Gastrocnemius medialis (tissue), 4 donors: ENCODE measurements at regions not wholly inside any gene's neighbourhood (a gene's known extent, or its start where the extent isn't known, plus 50 kb on each side); places are given as distances from the start of the nearest gene placed in this dataset.

Source experiments
- ATAC-seq, 2 donors: fragments of 150-250 bp; one replicate each; pipeline ENCODE4 v1.9.1; 2016
- DNase-seq, 2 donors: peaks; one replicate each; pipeline ENCODE4 v3.0.0-alpha.2; 2019
- H3K27ac ChIP-seq, 4 donors: fragments of 200-600 bp; sonication (generic); 1 replicate in 1 of 4; 2 replicates in 3 of 4; pipeline ENCODE4 v1.5.1; 2016 to 2018; ENCODE audit warnings: mild to moderate bottlenecking in 2 of 4, moderate library complexity in 1 of 4
- H3K27me3 ChIP-seq, 3 donors: fragments of 200-600 bp; sonication (generic) in 2 of 3; 1 replicate in 1 of 3; 2 replicates in 2 of 3; pipeline versions ENCODE4 v1.5.1 to v1.6.0; 2016 to 2019; ENCODE audit warnings: mild to moderate bottlenecking in 1 of 3, moderate library complexity in 1 of 3
- H3K36me3 ChIP-seq, 2 donors: fragments of 200-600 bp; sonication (generic) in 1 of 2; one replicate each; pipeline ENCODE4 v1.5.1; 2017 to 2018
- H3K4me1 ChIP-seq, 2 donors: fragments of 200-600 bp; sonication (generic) in 1 of 2; one replicate each; pipeline ENCODE4 v1.5.1; 2016 to 2017; ENCODE audit warnings: mild to moderate bottlenecking in 2 of 2
- H3K4me3 ChIP-seq, 4 donors: fragments of 200-600 bp; sonication (generic) in 3 of 4; 1 replicate in 1 of 4; 2 replicates in 3 of 4; pipeline ENCODE4 v1.5.1; 2016 to 2019; ENCODE audit warnings: mild to moderate bottlenecking in 2 of 4
- H3K9me3 ChIP-seq, 3 donors: fragments of 200-600 bp; sonication (generic) in 2 of 3; 1 replicate in 1 of 3; 2 replicates in 2 of 3; pipeline ENCODE4 v1.5.1; 2016 to 2019
- CTCF ChIP-seq, 5 experiments: fragments of 450-650 bp in 3 of 5; fragments of 200-600 bp in 2 of 5; sonication (generic) in 2 of 5; IDR thresholded peaks in 4 of 5; conservative IDR thresholded peaks in 1 of 5; 1 replicate in 4 of 5; 2 replicates in 1 of 5; pipeline ENCODE4 v1.5.1; 2016 to 2019; ENCODE audit warnings: antibody characterized with exemption in 5 of 5, mild to moderate bottlenecking in 3 of 5, moderate library complexity in 3 of 5
- POLR2A ChIP-seq, 2 donors: fragments of 450-650 bp; IDR thresholded peaks; one replicate each; pipeline ENCODE4 v1.6.1; 2017; ENCODE audit warnings: antibody characterized with exemption in 2 of 2, mild to moderate bottlenecking in 2 of 2, moderate library complexity in 2 of 2
- in situ Hi-C, 4 donors: fragments of 200-750 bp; cut with MboI; loops; one replicate each; pipeline versions ENCODE4 v1.15.0 to v1.8.0; 2017; ENCODE audit warnings: low sequenced_read_pairs in 4 of 4
- intact Hi-C: fragments of 100-400 bp; cut with DNase I; formaldehyde crosslinking; loops from one replicate; pipeline ENCODE4 v1.15.1; 2023; ENCODE audit warnings: low total_unique reads

GRCh38 chr6:85192596-85192995, 257.3 kb upstream of the NT5E start:
- Histone ChIP-seq H3K9me3 (no peaks in the 10 kb centered on the region), H3K27me3 (no peaks in the 10 kb centered on the region), H3K4me3 (no peak overlapping the region), H3K36me3 (no peaks in the 10 kb centered on the region), H3K27ac (no peak overlapping the region), H3K4me1 (no peaks in the 10 kb centered on the region)
- in situ Hi-C loops (no loop called here), intact Hi-C loops (no loop called here)
- no peak for TF ChIP-seq CTCF (IDR thresholded peaks at IDR 0.05 in 4 of 5, conservative IDR thresholded peaks at IDR 0.05 in 1 of 5)
- no peak for TF ChIP-seq POLR2A (IDR thresholded peaks at IDR 0.05)
- no peak for ATAC-seq
- DNase-seq, result no peak

- no peak for TF ChIP-seq POLR2A (IDR thresholded peaks at IDR 0.05)
- no peak for TF ChIP-seq CTCF (IDR thresholded peaks at IDR 0.05 in 4 of 5, conservative IDR thresholded peaks at IDR 0.05 in 1 of 5)
- DNase-seq (no peak), ATAC-seq (no peak)
- H3K4me1 ChIP-seq, result no peaks in the 10 kb centered on the region
- no peak overlapping the region for H3K27ac ChIP-seq
- no peaks in the 10 kb centered on the region for H3K36me3 ChIP-seq
- H3K9me3 ChIP-seq, result no peaks in the 10 kb centered on the region
- H3K4me3 ChIP-seq, result no peak overlapping the region
- H3K27me3 ChIP-seq, result no peaks in the 10 kb centered on the region
- in situ Hi-C loops, result no loop called here
- intact Hi-C loops, result no loop called here
These were observed 257.7 kb upstream of the NT5E start for GRCh38 chr6:85192186-85192585.

GRCh38 chr6:85191656-85192055, 258.2 kb upstream of the NT5E start:
- Histone ChIP-seq H3K27ac (no peak overlapping the region), H3K4me3 (no peak overlapping the region), H3K27me3 (no peaks in the 10 kb centered on the region), H3K9me3 (no peaks in the 10 kb centered on the region), H3K36me3 (no peaks in the 10 kb centered on the region), H3K4me1 (no peaks in the 10 kb centered on the region)
- intact Hi-C loops (no loop called here), in situ Hi-C loops (no loop called here)
- TF ChIP-seq POLR2A (IDR thresholded peaks at IDR 0.05), result no peak
- TF ChIP-seq CTCF (IDR thresholded peaks at IDR 0.05 in 4 of 5, conservative IDR thresholded peaks at IDR 0.05 in 1 of 5), result no peak
- DNase-seq (no peak), ATAC-seq (no peak)

GRCh38 chr6:85186546-85187175, 263.2 kb upstream of the NT5E start:
- Histone ChIP-seq H3K9me3 (no peaks in the 10 kb centered on the region), H3K27me3 (no peaks in the 10 kb centered on the region), H3K36me3 (no peaks in the 10 kb centered on the region), H3K4me1 (no peaks in the 10 kb centered on the region), H3K4me3 (no peak overlapping the region), H3K27ac (no peak overlapping the region)
- TF ChIP-seq CTCF (IDR thresholded peaks at IDR 0.05 in 4 of 5, conservative IDR thresholded peaks at IDR 0.05 in 1 of 5), result no peak
- intact Hi-C loops, result no loop called here
- DNase-seq (no peak), ATAC-seq (no peak)
- in situ Hi-C loops, result no loop called here

- Histone ChIP-seq H3K4me1 (no peaks in the 10 kb centered on the region), H3K27me3 (no peaks in the 10 kb centered on the region), H3K27ac (no peak overlapping the region), H3K4me3 (no peak overlapping the region), H3K9me3 (no peaks in the 10 kb centered on the region), H3K36me3 (no peaks in the 10 kb centered on the region)
- no peak for DNase-seq
- in situ Hi-C loops (no loop called here), intact Hi-C loops (no loop called here)
- TF ChIP-seq POLR2A (IDR thresholded peaks at IDR 0.05), result no peak
- no peak for TF ChIP-seq CTCF (IDR thresholded peaks at IDR 0.05 in 4 of 5, conservative IDR thresholded peaks at IDR 0.05 in 1 of 5)
- ATAC-seq, result no peak
These were observed 263.9 kb upstream of the NT5E start for GRCh38 chr6:85185977-85186376.
